ENCODE measurements at regions not wholly inside any gene's neighbourhood (a gene's known extent, or its start where the extent isn't known, plus 50 kb on each side); places are given as distances from the start of the nearest gene placed in this dataset.
A peak's percentile ranks its signal among the peaks of the same experiment; 100 is the strongest.

- Histone ChIP-seq H3K27me3 (no peaks in the 10 kb centered on the region), H3K9me3 (no peaks in the 10 kb centered on the region), H3K36me3 (ENCODE audit: low read depth, missing control alignments) (no peaks in the 10 kb centered on the region), H3K4me1 (no peaks in the 10 kb centered on the region), H3K4me3 (no peak overlapping the region), H3K27ac (no peak overlapping the region)
- 64 to 73% methylated on average over 3 of the region's 3 CpGs for WGBS, 2 donors
- TF ChIP-seq CTCF (IDR thresholded peaks at IDR 0.05) (no peak), POLR2A (IDR thresholded peaks at IDR 0.05) (no peak)
- intact Hi-C loops (cut with DNase I; ENCODE audit: low total_unique reads), result no loop called here
- DNase-seq, result no peak
Observed at GRCh38 chr4:175421506-175421905, 390.6 kb downstream of the GPM6A start.

- DNase-seq, result no peak
- Histone ChIP-seq H3K4me1 (no peaks in the 10 kb centered on the region), H3K9me3 (no peaks in the 10 kb centered on the region), H3K27me3 (no peaks in the 10 kb centered on the region), H3K4me3 (no peak overlapping the region), H3K36me3 (ENCODE audit: low read depth, missing control alignments) (no peaks in the 10 kb centered on the region), H3K27ac (no peak overlapping the region)
- 85 to 91% methylated on average over 2 of the region's 2 CpGs for WGBS, 2 donors
- TF ChIP-seq POLR2A (IDR thresholded peaks at IDR 0.05) (no peak), CTCF (IDR thresholded peaks at IDR 0.05) (no peak)
- intact Hi-C loops (cut with DNase I; ENCODE audit: low total_unique reads), result no loop called here
Observed at GRCh38 chr4:175422331-175422730, 389.7 kb downstream of the GPM6A start.

GRCh38 chr4:175424111-175424510, 388.0 kb downstream of the GPM6A start:
- TF ChIP-seq CTCF (IDR thresholded peaks at IDR 0.05), result no peak
- TF ChIP-seq POLR2A (IDR thresholded peaks at IDR 0.05), result no peak
- no peaks in the 10 kb centered on the region for H3K4me1 ChIP-seq
- H3K27ac ChIP-seq, result no peak overlapping the region
- H3K4me3 ChIP-seq, result no peak overlapping the region
- 73 to 84% methylated on average over 4 of the region's 4 CpGs for WGBS, 2 donors
- H3K9me3 ChIP-seq, result no peaks in the 10 kb centered on the region
- no peak for DNase-seq
- no peaks in the 10 kb centered on the region for H3K36me3 ChIP-seq (ENCODE audit: low read depth, missing control alignments)
- H3K27me3 ChIP-seq, result no peaks in the 10 kb centered on the region
- intact Hi-C loops (cut with DNase I; ENCODE audit: low total_unique reads), result no loop called here

GRCh38 chr4:175427751-175428150, 384.3 kb downstream of the GPM6A start:
- DNase-seq, result peak; percentile 21
- no peaks in the 10 kb centered on the region for H3K27me3 ChIP-seq
- H3K36me3 ChIP-seq (ENCODE audit: low read depth, missing control alignments), result no peaks in the 10 kb centered on the region
- intact Hi-C loops (cut with DNase I; ENCODE audit: low total_unique reads), result no loop called here
- H3K4me3 ChIP-seq, result peak overlapping the region; percentile 49 to 51
- no peaks in the 10 kb centered on the region for H3K9me3 ChIP-seq
- WGBS, 2 donors, result 77% methylated on average over 38 of the region's 44 CpGs; no CpG with 5 or more reads in 1 of the 2 donors
- H3K27ac ChIP-seq, result no peak overlapping the region
- TF ChIP-seq CTCF (IDR thresholded peaks at IDR 0.05) (no peak), POLR2A (IDR thresholded peaks at IDR 0.05) (no peak)
- H3K4me1 ChIP-seq, result no peaks in the 10 kb centered on the region

GRCh38 chr4:175431694-175432093, 380.4 kb downstream of the GPM6A start:
- Histone ChIP-seq H3K4me1 (no peaks in the 10 kb centered on the region), H3K36me3 (ENCODE audit: low read depth, missing control alignments) (no peaks in the 10 kb centered on the region), H3K27ac (no peak overlapping the region), H3K9me3 (no peaks in the 10 kb centered on the region), H3K27me3 (no peaks in the 10 kb centered on the region), H3K4me3 (no peak overlapping the region)
- intact Hi-C loops (cut with DNase I; ENCODE audit: low total_unique reads), result no loop called here
- TF ChIP-seq CTCF (IDR thresholded peaks at IDR 0.05), result no peak
- no peak for TF ChIP-seq POLR2A (IDR thresholded peaks at IDR 0.05)
- WGBS, 2 donors, result 60 to 71% methylated on average over 1 of the region's 1 CpG
- no peak for DNase-seq

All from testis (tissue), 2 donors.